ENCODE measurements at regions not wholly inside any gene's neighbourhood (a gene's known extent, or its start where the extent isn't known, plus 50 kb on each side); places are given as distances from the start of the nearest gene placed in this dataset.
"Not testable (repeated sequence)": the region's sequence is repeated elsewhere in the genome, so short reads cannot be mapped to it uniquely, and the experiment has no call there.

GRCh38 chr5:77909237-77909636 is 133.1 kb upstream of the TBCA start:
- DNase-seq (ENCODE audit: low read depth) = no peak

GRCh38 chr5:77908787-77909186 is 132.6 kb upstream of the TBCA start:
- no peak for DNase-seq (ENCODE audit: low read depth)

GRCh38 chr5:77907786-77908185 is 131.6 kb upstream of the TBCA start:
- no peak for DNase-seq (ENCODE audit: low read depth)

GRCh38 chr5:77906806-77907205 is 130.7 kb upstream of the TBCA start:
- DNase-seq (ENCODE audit: low read depth) = no peak

GRCh38 chr5:77904362-77904761 is 128.2 kb upstream of the TBCA start:
- no peak for DNase-seq (ENCODE audit: low read depth)

GRCh38 chr5:77900691-77901090 is 124.6 kb upstream of the TBCA start:
- DNase-seq (ENCODE audit: low read depth) = no peak

GRCh38 chr5:77898385-77898784 is 122.2 kb upstream of the TBCA start:
- DNase-seq (ENCODE audit: low read depth) = no peak

- DNase-seq (ENCODE audit: low read depth) = no peak
These were observed 120.2 kb upstream of the TBCA start for GRCh38 chr5:77896338-77896737.

- DNase-seq (ENCODE audit: low read depth) = not testable (repeated sequence)
These were observed 118.0 kb upstream of the TBCA start for GRCh38 chr5:77894103-77894502.

- DNase-seq (ENCODE audit: low read depth) = peak; percentile 94
These were observed 117.2 kb upstream of the TBCA start for GRCh38 chr5:77893225-77893860.

- DNase-seq (ENCODE audit: low read depth) = no peak
These were observed 116.2 kb upstream of the TBCA start for GRCh38 chr5:77892061-77893010.

- DNase-seq (ENCODE audit: low read depth) = no peak
These were observed 109.4 kb upstream of the TBCA start for GRCh38 chr5:77885519-77885918.

- DNase-seq (ENCODE audit: low read depth) = no peak
These were observed 106.6 kb upstream of the TBCA start for GRCh38 chr5:77882670-77883257.

GRCh38 chr5:77881528-77881927 is 105.4 kb upstream of the TBCA start:
- no peak for DNase-seq (ENCODE audit: low read depth)

GRCh38 chr5:77877516-77878355 is 101.6 kb upstream of the TBCA start:
- no peak for DNase-seq (ENCODE audit: low read depth)

- no peak for DNase-seq (ENCODE audit: low read depth)
These were observed 100.8 kb upstream of the TBCA start for GRCh38 chr5:77876862-77877502.

GRCh38 chr5:77876316-77876715 is 100.2 kb upstream of the TBCA start:
- no peak for DNase-seq (ENCODE audit: low read depth)

GRCh38 chr5:77874691-77875090 is 98.6 kb upstream of the TBCA start:
- DNase-seq (ENCODE audit: low read depth) = no peak

- DNase-seq (ENCODE audit: low read depth) = no peak
These were observed 97.1 kb upstream of the TBCA start for GRCh38 chr5:77873239-77873638.

GRCh38 chr5:77871946-77872345 is 95.8 kb upstream of the TBCA start:
- no peak for DNase-seq (ENCODE audit: low read depth)

GRCh38 chr5:77871016-77871415 is 94.9 kb upstream of the TBCA start:
- no peak for DNase-seq (ENCODE audit: low read depth)
